ENCODE measurements at regions not wholly inside any gene's neighbourhood (a gene's known extent, or its start where the extent isn't known, plus 50 kb on each side); places are given as distances from the start of the nearest gene placed in this dataset.

GRCh38 chr1:187326557-187326956, 497.8 kb downstream of the PLA2G4A start:
- TF ChIP-seq CTCF (IDR thresholded peaks at IDR 0.05) (no peak), POLR2A (IDR thresholded peaks at IDR 0.05) (no peak)

Measured in body of pancreas (tissue), 4 donors.